Nucleus accumbens (tissue), 56 donors: ENCODE measurements at regions not wholly inside any gene's neighbourhood (a gene's known extent, or its start where the extent isn't known, plus 50 kb on each side); places are given as distances from the start of the nearest gene placed in this dataset.
A peak's percentile ranks its signal among the peaks of the same experiment; 100 is the strongest.

Source experiments
- DNase-seq, 56 donors: peaks; one replicate each; lab custom pipeline; 2025; lab: John Stamatoyannopoulos, UW

GRCh38 chr2:12073217-12073852, 326.9 kb downstream of the LPIN1 start:
- no peak for DNase-seq

GRCh38 chr2:12074126-12074844, 327.9 kb downstream of the LPIN1 start:
- no peak for DNase-seq

- DNase-seq = no peak
These were observed 328.4 kb downstream of the LPIN1 start for GRCh38 chr2:12074845-12075217.

GRCh38 chr2:12075603-12076002, 329.2 kb downstream of the LPIN1 start:
- no peak for DNase-seq

- DNase-seq = no peak
These were observed 330.4 kb downstream of the LPIN1 start for GRCh38 chr2:12076810-12077209.

GRCh38 chr2:12080360-12080759, 333.9 kb downstream of the LPIN1 start:
- DNase-seq = no peak

GRCh38 chr2:12081481-12082210, 335.2 kb downstream of the LPIN1 start:
- DNase-seq = no peak

- DNase-seq = peak in 7 of 56 donors; percentile 13 to 34 (median 18)
These were observed 336.7 kb downstream of the LPIN1 start for GRCh38 chr2:12083081-12083581.

GRCh38 chr2:12083713-12084419, 337.4 kb downstream of the LPIN1 start:
- no peak for DNase-seq

- DNase-seq = no peak
These were observed 340.7 kb downstream of the LPIN1 start for GRCh38 chr2:12087175-12087574.

GRCh38 chr2:12087671-12088380, 341.4 kb downstream of the LPIN1 start:
- DNase-seq = no peak

- no peak for DNase-seq
These were observed 342.6 kb downstream of the LPIN1 start for GRCh38 chr2:12089001-12089400.

- DNase-seq = no peak
These were observed 343.1 kb downstream of the LPIN1 start for GRCh38 chr2:12089496-12089895.

- DNase-seq = no peak
These were observed 343.6 kb downstream of the LPIN1 start for GRCh38 chr2:12090072-12090471.

GRCh38 chr2:12090590-12090989, 344.2 kb downstream of the LPIN1 start:
- DNase-seq = no peak

GRCh38 chr2:12091201-12091806, 344.9 kb downstream of the LPIN1 start:
- DNase-seq = no peak

- DNase-seq = no peak
These were observed 347.7 kb downstream of the LPIN1 start for GRCh38 chr2:12094134-12094533.

- DNase-seq = no peak
These were observed 349.8 kb downstream of the LPIN1 start for GRCh38 chr2:12096051-12096787.
